ENCODE measurements at regions not wholly inside any gene's neighbourhood (a gene's known extent, or its start where the extent isn't known, plus 50 kb on each side); places are given as distances from the start of the nearest gene placed in this dataset.

GRCh38 chr5:53319315-53319714 is 161.1 kb upstream of the FST start:
- in situ Hi-C loops (cut with HindIII; ENCODE audit: low sequenced_read_pairs), result no loop called here
- DNase-seq (ENCODE audit: low spot score), result no peak

- in situ Hi-C loops (cut with HindIII; ENCODE audit: low sequenced_read_pairs), result no loop called here
- no peak for DNase-seq (ENCODE audit: low spot score)
Observed at GRCh38 chr5:53321073-53321472, 159.4 kb upstream of the FST start.

GRCh38 chr5:53321721-53322120 is 158.7 kb upstream of the FST start:
- no peak for DNase-seq (ENCODE audit: low spot score)
- in situ Hi-C loops (cut with HindIII; ENCODE audit: low sequenced_read_pairs), result no loop called here

GRCh38 chr5:53322257-53322656 is 158.2 kb upstream of the FST start:
- in situ Hi-C loops (cut with HindIII; ENCODE audit: low sequenced_read_pairs), result no loop called here
- no peak for DNase-seq (ENCODE audit: low spot score)

- in situ Hi-C loops (cut with HindIII; ENCODE audit: low sequenced_read_pairs), result no loop called here
- no peak for DNase-seq (ENCODE audit: low spot score)
Observed at GRCh38 chr5:53323511-53323910, 156.9 kb upstream of the FST start.

- no peak for DNase-seq (ENCODE audit: low spot score)
Observed at GRCh38 chr5:53323943-53324642, 156.3 kb upstream of the FST start.

GRCh38 chr5:53326424-53327153 is 153.8 kb upstream of the FST start:
- in situ Hi-C loops (cut with HindIII; ENCODE audit: low sequenced_read_pairs), result no loop called here
- DNase-seq (ENCODE audit: low spot score), result no peak

More at GRCh38 chr5:53323943-53324642, 156.3 kb upstream of the FST start:
- in situ Hi-C loops (cut with HindIII; ENCODE audit: low sequenced_read_pairs), result no loop called here

GRCh38 chr5:53327811-53328334 is 152.6 kb upstream of the FST start:
- in situ Hi-C loops (cut with HindIII; ENCODE audit: low sequenced_read_pairs), result no loop called here
- no peak for DNase-seq (ENCODE audit: low spot score)

- in situ Hi-C loops (cut with HindIII; ENCODE audit: low sequenced_read_pairs), result no loop called here
Observed at GRCh38 chr5:53330491-53330890, 149.9 kb upstream of the FST start.

GRCh38 chr5:53331463-53331862 is 149.0 kb upstream of the FST start:
- DNase-seq (ENCODE audit: low spot score), result no peak
- in situ Hi-C loops (cut with HindIII; ENCODE audit: low sequenced_read_pairs), result no loop called here

More at GRCh38 chr5:53330491-53330890, 149.9 kb upstream of the FST start:
- DNase-seq (ENCODE audit: low spot score), result no peak

- in situ Hi-C loops (cut with HindIII; ENCODE audit: low sequenced_read_pairs), result no loop called here
- no peak for DNase-seq (ENCODE audit: low spot score)
Observed at GRCh38 chr5:53333160-53333559, 147.3 kb upstream of the FST start.

- DNase-seq (ENCODE audit: low spot score), result no peak
- in situ Hi-C loops (cut with HindIII; ENCODE audit: low sequenced_read_pairs), result no loop called here
Observed at GRCh38 chr5:53334431-53334941, 145.9 kb upstream of the FST start.

GRCh38 chr5:53335115-53335514 is 145.3 kb upstream of the FST start:
- in situ Hi-C loops (cut with HindIII; ENCODE audit: low sequenced_read_pairs), result no loop called here
- no peak for DNase-seq (ENCODE audit: low spot score)

GRCh38 chr5:53337827-53338226 is 142.6 kb upstream of the FST start:
- DNase-seq (ENCODE audit: low spot score), result no peak
- in situ Hi-C loops (cut with HindIII; ENCODE audit: low sequenced_read_pairs), result no loop called here

GRCh38 chr5:53338971-53339370 is 141.5 kb upstream of the FST start:
- in situ Hi-C loops (cut with HindIII; ENCODE audit: low sequenced_read_pairs), result no loop called here
- no peak for DNase-seq (ENCODE audit: low spot score)

GRCh38 chr5:53339962-53340540 is 140.4 kb upstream of the FST start:
- in situ Hi-C loops (cut with HindIII; ENCODE audit: low sequenced_read_pairs), result no loop called here

GRCh38 chr5:53340956-53341750 is 139.3 kb upstream of the FST start:
- no peak for DNase-seq (ENCODE audit: low spot score)
- in situ Hi-C loops (cut with HindIII; ENCODE audit: low sequenced_read_pairs), result no loop called here

More at GRCh38 chr5:53339962-53340540, 140.4 kb upstream of the FST start:
- DNase-seq (ENCODE audit: low spot score), result no peak

- in situ Hi-C loops (cut with HindIII; ENCODE audit: low sequenced_read_pairs), result no loop called here
- DNase-seq (ENCODE audit: low spot score), result no peak
Observed at GRCh38 chr5:53342236-53342635, 138.2 kb upstream of the FST start.

GRCh38 chr5:53343187-53343586 is 137.2 kb upstream of the FST start:
- DNase-seq (ENCODE audit: low spot score), result no peak
- in situ Hi-C loops (cut with HindIII; ENCODE audit: low sequenced_read_pairs), result no loop called here
